SK-N-SH (cell line): ENCODE measurements at regions not wholly inside any gene's neighbourhood (a gene's known extent, or its start where the extent isn't known, plus 50 kb on each side); places are given as distances from the start of the nearest gene placed in this dataset.

Experiments
- CTCF ChIA-PET: fragments of 300-600, 350-600 bp; formaldehyde crosslinking; extraction: SDS; loops from one replicate; lab custom pipeline; 2021; lab: Yijun Ruan, JAX
- POLR2A ChIA-PET: fragments of 350-600 bp; sonication (Branson Sonifier 250); formaldehyde crosslinking; extraction: SDS; loops from one replicate; lab custom pipeline; 2020; ENCODE audit warnings: antibody characterized with exemption, inconsistent platforms; lab: Yijun Ruan, JAX
- DNase-seq: peaks from one replicate; pipeline ENCODE4 v3.0.0; 2012
- H2AFZ ChIP-seq: fragments of 200-600 bp; sonication (generic); 2 replicates; pipeline ENCODE4 v1.8.1; 2016; ENCODE audit warnings: antibody characterized with exemption, mild to moderate bottlenecking, low read depth
- H3F3A ChIP-seq: fragments of 200-600 bp; sonication (generic); replicated peaks from 2 replicates; pipeline ENCODE3; 2016; ENCODE audit warnings: antibody characterized with exemption, mild to moderate bottlenecking; ENCODE audit not compliant: insufficient read depth
- H3K27ac ChIP-seq, 2 experiments: fragments of 200-500 bp in 1 of 2; fragments of 200-600 bp in 1 of 2; sonication (Bioruptor generic) in 1 of 2; sonication (generic), shearing (Covaris generic) in 1 of 2; 2 replicates each; pipeline versions ENCODE4 v1.5.1 to v1.6.1; 2014 to 2016; ENCODE audit warnings: low read depth in 2 of 2, inconsistent platforms in 1 of 2, low read length in 1 of 2, mild to moderate bottlenecking in 1 of 2, mixed read lengths in 1 of 2
- H3K27me3 ChIP-seq: fragments of 200-600 bp; sonication (generic), shearing (Covaris generic); 2 replicates; pipeline ENCODE4 v1.6.1; 2016; ENCODE audit warnings: mixed run types; ENCODE audit not compliant: insufficient read depth
- H3K36me3 ChIP-seq, 2 experiments: fragments of 200-500 bp in 1 of 2; fragments of 200-600 bp in 1 of 2; sonication (Bioruptor generic) in 1 of 2; sonication (generic) in 1 of 2; replicated peaks in 1 of 2; 2 replicates each; pipeline versions ENCODE3 to v1.5.1; 2014 to 2016; ENCODE audit warnings: low read length in 1 of 2, mild to moderate bottlenecking in 1 of 2; ENCODE audit not compliant: insufficient read depth in 2 of 2, control insufficient read depth in 1 of 2
- H3K4me1 ChIP-seq, 2 experiments: fragments of 200-500 bp in 1 of 2; fragments of 200-600 bp in 1 of 2; sonication (Bioruptor generic) in 1 of 2; sonication (generic), shearing (Covaris generic) in 1 of 2; 2 replicates each; pipeline versions ENCODE4 v1.5.1 to v1.6.1; 2014 to 2016; ENCODE audit warnings: low read depth in 1 of 2, low read length in 1 of 2, mixed run types in 1 of 2; ENCODE audit not compliant: insufficient read depth in 2 of 2, control insufficient read depth in 1 of 2
- H3K4me2 ChIP-seq: fragments of 200-600 bp; sonication (generic), shearing (Covaris generic); 2 replicates; pipeline ENCODE4 v1.6.1; 2017; ENCODE audit warnings: mixed run types
- H3K4me3 ChIP-seq, 2 experiments: fragments of 200-500 bp in 1 of 2; fragments of 200-600 bp in 1 of 2; sonication (Bioruptor generic) in 1 of 2; sonication (generic), shearing (Covaris generic) in 1 of 2; 2 replicates each; pipeline versions ENCODE4 v1.5.1 to v1.8.1; 2014 to 2016; ENCODE audit warnings: low read depth in 2 of 2, inconsistent platforms in 1 of 2, low read length in 1 of 2, mild to moderate bottlenecking in 1 of 2, mixed read lengths in 1 of 2, moderate library complexity in 1 of 2
- H3K79me2 ChIP-seq: fragments of 200-600 bp; sonication (generic); 2 replicates; pipeline ENCODE4 v1.8.1; 2017; ENCODE audit warnings: mild to moderate bottlenecking; ENCODE audit not compliant: insufficient read depth
- H3K9ac ChIP-seq: fragments of 200-600 bp; sonication (generic); 2 replicates; pipeline ENCODE4 v1.6.1; 2017; ENCODE audit warnings: mixed run types
- H3K9me2 ChIP-seq: fragments of 200-600 bp; sonication (generic); 2 replicates; pipeline ENCODE4 v1.6.1; 2017; ENCODE audit warnings: mixed run types
- H3K9me3 ChIP-seq: fragments of 200-600 bp; sonication (generic); 2 replicates; pipeline ENCODE4 v1.6.1; 2017; ENCODE audit warnings: mixed run types, mild to moderate bottlenecking, moderate library complexity
- H4K20me1 ChIP-seq: fragments of 200-600 bp; sonication (generic); 2 replicates; pipeline ENCODE4 v1.6.1; 2017; ENCODE audit warnings: mild to moderate bottlenecking, mixed run types; ENCODE audit not compliant: insufficient read depth
- CHD2 ChIP-seq: fragments of 150-350 bp; IDR thresholded peaks from 2 replicates; pipeline ENCODE4 v1.6.1; 2018; ENCODE audit warnings: low read length; ENCODE audit not compliant: partially characterized antibody
- ELF1 ChIP-seq: IDR thresholded peaks from 2 replicates; pipeline ENCODE4 v1.4.0; 2012
- EZH2phosphoT487 ChIP-seq: fragments of 200-600 bp; sonication (generic); IDR thresholded peaks from 2 replicates; pipeline ENCODE4 v1.6.1; 2017; ENCODE audit warnings: low read depth, mixed run types, mild to moderate bottlenecking, antibody characterized with exemption, moderate library complexity, borderline replicate concordance
- FOXJ3 ChIP-seq: sonication (generic); formaldehyde crosslinking; IDR thresholded peaks from 2 replicates; pipeline ENCODE4 v1.5.1; 2020; ENCODE audit warnings: mild to moderate bottlenecking, missing genetic modification reagents
- GABPA ChIP-seq: IDR thresholded peaks from 2 replicates; pipeline ENCODE4 v1.4.0; 2012; ENCODE audit warnings: low read depth, mild to moderate bottlenecking
- GATA2 ChIP-seq: sonication (generic); formaldehyde crosslinking; IDR thresholded peaks from 2 replicates; pipeline ENCODE4 v1.5.0; 2020; ENCODE audit warnings: mild to moderate bottlenecking, missing genetic modification reagents
- JUND ChIP-seq: IDR thresholded peaks from 2 replicates; pipeline ENCODE4 v1.4.0; 2012
- MAX ChIP-seq: IDR thresholded peaks from 2 replicates; pipeline ENCODE4 v1.4.0; 2012; ENCODE audit warnings: low read depth
- MXI1 ChIP-seq: IDR thresholded peaks from 2 replicates; pipeline ENCODE4 v1.6.1; 2012; ENCODE audit warnings: mild to moderate bottlenecking, low read depth, low read length, improper control_type of control experiment
- POLR2AphosphoS5 ChIP-seq: IDR thresholded peaks from 2 replicates; pipeline ENCODE4 v1.6.1; 2012; ENCODE audit warnings: low read depth, low read length
- RAD21 ChIP-seq: IDR thresholded peaks from 2 replicates; pipeline ENCODE4 v1.6.1; 2012; ENCODE audit warnings: mild to moderate bottlenecking, low read length
- REST ChIP-seq: IDR thresholded peaks from 2 replicates; pipeline ENCODE4 v1.6.1; 2012; ENCODE audit warnings: mild to moderate bottlenecking, low read depth, low read length, moderate library complexity
- RFX5 ChIP-seq: IDR thresholded peaks from 2 replicates; pipeline ENCODE4 v1.6.1; 2012; ENCODE audit warnings: mild to moderate bottlenecking, improper control_type of control experiment, low read length
- RXRA ChIP-seq: IDR thresholded peaks from 2 replicates; pipeline ENCODE4 v1.4.0; 2012; ENCODE audit warnings: low read depth, mild to moderate bottlenecking, borderline replicate concordance
- SIN3A ChIP-seq: IDR thresholded peaks from 2 replicates; pipeline ENCODE4 v1.6.1; 2012; ENCODE audit warnings: low read depth, mild to moderate bottlenecking, low read length, moderate library complexity, borderline replicate concordance
- TAF1 ChIP-seq: IDR thresholded peaks from 2 replicates; pipeline ENCODE4 v1.6.1; 2012; ENCODE audit warnings: low read depth, mild to moderate bottlenecking, low read length, moderate library complexity, borderline replicate concordance
- TCF12 ChIP-seq: IDR thresholded peaks from 2 replicates; pipeline ENCODE4 v1.4.0; 2012
- TEAD4 ChIP-seq: IDR thresholded peaks from 2 replicates; pipeline ENCODE4 v1.4.0; 2012; ENCODE audit warnings: mild to moderate bottlenecking, borderline replicate concordance; ENCODE audit not compliant: insufficient read depth
- YY1 ChIP-seq: IDR thresholded peaks from 2 replicates; pipeline ENCODE4 v1.4.0; 2012; ENCODE audit warnings: low read depth, mild to moderate bottlenecking
- ZBTB33 ChIP-seq: IDR thresholded peaks from 2 replicates; pipeline ENCODE4 v1.4.0; 2012; ENCODE audit warnings: low read depth, borderline replicate concordance
- WGBS: methylation state at CpG from one replicate; pipeline ENCODE4 v1.1.6; 2017; ENCODE audit warnings: low lambda C conversion rate; 5-methylcytosine and 5-hydroxymethylcytosine counted together

GRCh38 chr18:77651441-77651840 is 401.8 kb downstream of the GALR1 start:
- CTCF ChIA-PET = interaction anchor here (0.6 to 1.5 kb wide), 16 partner anchors 11 to 671 kb away, joined by 3 to 11 read pairs (median 4); no protein-coding TSS in a partner anchor
- H3K36me3 ChIP-seq = no peaks in the 10 kb centered on the region
- no peaks in the 10 kb centered on the region for H3K9me3 ChIP-seq
- TF ChIP-seq RFX5 (no peak), POLR2AphosphoS5 (no peak)
- H3K27me3 ChIP-seq = no peaks in the 10 kb centered on the region
- DNase-seq = no peak
- no peaks in the 10 kb centered on the region for H3F3A ChIP-seq
- H3K9me2 ChIP-seq = no peaks in the 10 kb centered on the region
- 53% methylated on average over 13 of the region's 13 CpGs for WGBS
- no peaks in the 10 kb centered on the region for H4K20me1 ChIP-seq
- no peaks in the 10 kb centered on the region for H3K79me2 ChIP-seq
- H2AFZ ChIP-seq = no peak overlapping the region
- POLR2A ChIA-PET = no interaction called here
- H3K4me3 ChIP-seq = no peak overlapping the region
- no peak overlapping the region for H3K9ac ChIP-seq
- H3K27ac ChIP-seq = no peak overlapping the region
- no peaks in the 10 kb centered on the region for H3K4me1 ChIP-seq
- no peak overlapping the region for H3K4me2 ChIP-seq

GRCh38 chr18:77653792-77654191 is 404.1 kb downstream of the GALR1 start:
- TF ChIP-seq TAF1 = no peak
- no peak for TF ChIP-seq RXRA
- no peak for TF ChIP-seq ELF1
- no peak for TF ChIP-seq YY1
- TF ChIP-seq GABPA = no peak
- TF ChIP-seq SIN3A = no peak
- TF ChIP-seq CHD2 = no peak
- TF ChIP-seq TCF12 = no peak
- no peak for TF ChIP-seq RAD21
- TF ChIP-seq EZH2phosphoT487 = no peak
- TF ChIP-seq ZBTB33 = no peak
- no peak for TF ChIP-seq REST
- no peak for TF ChIP-seq POLR2AphosphoS5
- no peak for TF ChIP-seq MXI1
- no peak for TF ChIP-seq JUND
- TF ChIP-seq MAX = no peak
- TF ChIP-seq TEAD4 = no peak
- TF ChIP-seq FOXJ3 (CRISPR knock-in tag) = no peak
- no peak for TF ChIP-seq GATA2
- TF ChIP-seq, all 33 proteins: peak for 0

More at GRCh38 chr18:77653792-77654191, 404.1 kb downstream of the GALR1 start:
- H3K4me3 ChIP-seq = no peak overlapping the region
- no peak overlapping the region for H3K27ac ChIP-seq
- H3K4me1 ChIP-seq = no peaks in the 10 kb centered on the region
- H2AFZ ChIP-seq = no peak overlapping the region
- no peaks in the 10 kb centered on the region for H3K27me3 ChIP-seq
- no peaks in the 10 kb centered on the region for H3K9me2 ChIP-seq
- CTCF ChIA-PET = no interaction called here
- no peak overlapping the region for H3K4me2 ChIP-seq
- WGBS = 21% methylated on average over 6 of the region's 12 CpGs
- H4K20me1 ChIP-seq = no peaks in the 10 kb centered on the region
- no peaks in the 10 kb centered on the region for H3K9me3 ChIP-seq
- DNase-seq = no peak
- POLR2A ChIA-PET = no interaction called here
- H3K79me2 ChIP-seq = no peaks in the 10 kb centered on the region
- H3K9ac ChIP-seq = no peak overlapping the region
- H3F3A ChIP-seq = no peaks in the 10 kb centered on the region
- no peaks in the 10 kb centered on the region for H3K36me3 ChIP-seq
